HG03460 (cell line): ENCODE measurements at regions not wholly inside any gene's neighbourhood (a gene's known extent, or its start where the extent isn't known, plus 50 kb on each side); places are given as distances from the start of the nearest gene placed in this dataset.
"Not testable (repeated sequence)": the region's sequence is repeated elsewhere in the genome, so short reads cannot be mapped to it uniquely, and the experiment has no call there.

Source experiments
- ATAC-seq: cut with Tn5 transposase; IDR thresholded peaks from one replicate; pipeline ENCODE4 v1.9.1; 2021; ENCODE audit not compliant: unreplicated experiment

DNA sequence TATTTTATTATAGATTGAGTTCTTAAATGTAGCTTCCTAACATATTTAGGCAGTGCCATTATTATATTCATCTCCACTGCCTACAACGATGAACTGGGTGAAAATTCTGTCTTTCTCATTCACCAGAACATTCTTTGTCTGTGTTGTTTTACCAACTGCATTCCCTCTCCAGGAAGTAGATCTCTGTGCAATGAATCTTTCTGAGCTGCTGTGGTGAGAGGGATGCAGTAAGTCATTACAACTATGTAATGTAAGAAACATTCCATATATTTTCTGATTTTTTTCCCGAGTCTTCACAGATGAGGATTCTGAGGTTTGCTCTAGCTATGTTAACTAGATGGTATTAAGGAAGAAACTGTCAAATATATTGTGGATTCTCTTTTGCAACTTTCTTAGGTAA, 811.9 kb upstream of the PCDH7 start:
- no peak for ATAC-seq

DNA sequence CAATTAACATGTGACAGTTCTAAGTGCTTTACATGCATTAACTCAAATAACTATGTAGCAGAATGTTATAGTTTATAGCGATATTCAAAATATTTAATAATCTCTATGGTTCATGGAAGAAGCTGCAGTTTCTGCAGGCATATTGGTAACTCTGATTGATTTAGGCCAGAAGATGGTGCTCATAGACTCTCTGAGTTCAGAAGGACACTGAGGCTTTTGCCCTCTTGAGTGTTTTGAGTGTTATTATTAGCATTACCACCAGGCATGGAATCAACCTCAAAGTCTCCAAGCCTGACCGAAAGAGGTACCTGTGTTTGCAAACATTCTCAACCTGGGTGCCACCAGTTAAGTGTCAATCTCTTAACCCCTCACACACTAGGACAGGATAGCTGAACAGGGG, 792.3 kb upstream of the PCDH7 start:
- ATAC-seq: no peak

DNA sequence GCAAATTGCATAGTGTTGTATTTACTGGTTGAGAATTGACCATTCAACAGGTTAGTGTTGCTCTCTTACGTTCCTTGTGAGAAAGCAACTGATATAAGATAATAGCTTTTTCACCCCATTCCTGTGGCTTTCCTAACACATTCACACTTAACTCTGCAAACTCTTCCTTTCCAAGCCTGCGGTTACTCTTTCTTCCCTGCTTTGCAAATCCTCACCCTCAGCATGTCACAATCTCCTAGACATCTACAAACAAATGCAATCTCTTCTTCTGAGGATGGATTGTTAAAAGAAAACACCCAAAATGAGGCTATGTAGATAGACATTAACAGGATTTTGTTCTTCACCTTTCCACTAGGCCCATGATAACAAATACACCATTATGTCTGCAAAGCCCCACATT, 771.7 kb upstream of the PCDH7 start:
- ATAC-seq: no peak

DNA sequence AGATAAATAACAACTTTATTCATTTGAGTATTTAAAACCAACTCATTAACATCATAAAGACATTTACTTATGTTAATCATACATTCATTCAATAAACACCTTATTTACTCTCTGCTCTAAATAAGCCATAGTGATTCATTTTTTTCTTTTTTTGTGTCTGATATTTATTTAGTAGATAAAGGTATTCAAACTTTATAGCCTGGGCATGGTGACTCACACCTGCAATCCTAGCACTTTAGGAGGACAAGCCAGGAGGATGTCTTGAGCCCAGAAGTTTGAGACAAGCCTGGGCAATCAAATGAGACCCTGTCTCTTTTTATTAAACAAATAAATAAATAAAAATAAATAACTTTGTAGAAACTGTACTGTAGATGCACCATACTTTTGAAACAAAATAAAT, 771.3 kb upstream of the PCDH7 start:
- ATAC-seq: no peak

DNA sequence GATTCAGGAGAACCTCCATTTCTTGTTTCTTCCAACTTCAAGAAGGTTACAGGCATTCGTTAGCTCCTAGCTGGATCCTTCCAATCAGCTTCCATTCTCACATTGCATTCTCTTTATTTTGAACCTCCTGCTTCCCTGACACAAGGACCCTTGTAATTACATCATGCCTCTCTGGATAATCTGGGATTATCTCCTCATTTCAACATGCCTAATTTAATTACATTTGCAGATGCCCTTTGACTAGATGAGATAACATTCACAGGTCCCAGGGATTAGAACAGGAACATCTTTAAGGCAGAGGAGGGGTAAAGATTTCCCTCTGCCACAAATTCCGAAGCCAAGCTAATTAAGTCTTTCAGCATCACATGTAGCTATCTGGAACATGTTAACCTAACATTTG, 753.8 kb upstream of the PCDH7 start:
- ATAC-seq: no peak

DNA sequence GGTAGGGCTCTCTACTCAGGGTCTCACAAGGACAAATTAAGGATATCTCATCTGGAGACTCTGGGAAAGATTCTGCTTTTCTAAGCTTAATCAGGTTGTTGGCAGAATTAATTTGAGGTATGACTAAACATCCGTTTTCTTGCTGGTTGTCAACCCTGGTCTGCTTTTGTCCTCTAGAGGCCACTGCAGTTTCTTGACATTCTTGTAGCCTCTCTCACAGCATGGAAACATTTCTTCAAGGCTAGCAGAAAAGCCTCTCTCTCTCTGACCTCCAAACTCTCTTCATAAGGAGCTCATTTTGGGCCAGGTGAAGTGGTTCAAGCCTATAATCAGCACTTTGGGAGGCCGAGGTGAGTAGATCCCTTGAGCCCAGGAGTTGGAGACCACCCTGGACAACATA, 749.5 kb upstream of the PCDH7 start:
- no peak for ATAC-seq

DNA sequence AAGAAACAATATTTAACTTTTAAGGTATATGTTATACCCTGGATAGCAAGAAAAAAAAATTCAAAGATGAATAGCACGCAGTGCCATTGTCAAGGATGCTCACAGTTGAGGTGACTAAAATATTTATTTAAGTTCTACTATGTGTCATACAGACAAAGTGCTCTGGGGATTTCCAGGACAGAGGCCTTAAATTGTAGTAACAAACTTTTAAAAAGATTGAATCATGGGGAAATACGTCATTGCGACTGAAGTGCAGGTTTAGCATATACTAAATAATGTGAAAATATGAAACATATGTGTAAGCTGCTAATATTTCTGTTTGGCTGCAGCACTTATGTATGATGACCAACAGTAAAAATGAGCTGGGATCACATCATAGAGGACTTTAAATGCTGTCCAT, 748.0 kb upstream of the PCDH7 start:
- no peak for ATAC-seq

DNA sequence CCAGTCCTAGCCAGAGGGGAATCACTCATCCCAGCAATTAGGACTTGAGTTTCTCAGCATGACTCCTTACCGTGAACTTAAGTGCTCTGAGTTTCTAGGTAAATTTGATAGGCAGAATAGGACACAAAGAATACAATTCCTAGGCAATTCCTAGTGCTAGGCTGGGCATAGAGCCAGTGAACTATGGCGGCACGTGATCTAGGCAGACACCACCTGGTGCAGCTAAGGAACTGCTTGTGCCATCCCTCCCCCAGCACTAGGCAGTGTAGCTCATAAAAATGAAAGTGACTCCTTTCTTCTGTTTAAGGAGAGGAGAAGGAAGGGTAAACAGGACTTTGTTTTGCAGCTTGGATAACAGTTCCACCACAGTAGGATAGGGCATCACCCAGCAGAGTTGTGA, 736.3 kb upstream of the PCDH7 start:
- ATAC-seq: no peak

DNA sequence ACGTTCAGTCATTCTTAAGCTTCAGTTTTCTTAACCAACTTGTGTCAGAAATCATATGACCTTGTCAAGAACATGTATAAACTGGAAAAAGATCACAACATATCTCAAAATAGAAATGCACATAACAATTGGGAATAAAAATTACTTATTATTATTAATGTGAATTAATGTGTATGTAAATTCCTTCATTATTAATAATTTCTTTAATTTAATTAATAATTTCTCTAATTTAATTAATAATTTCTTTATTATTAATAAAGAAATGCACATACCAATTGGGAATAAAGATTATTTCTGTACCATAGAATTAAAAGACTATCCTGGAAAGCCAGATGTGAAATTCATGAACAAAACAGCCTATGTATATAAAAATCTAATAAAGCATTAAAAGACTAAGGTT, 718.5 kb upstream of the PCDH7 start:
- no peak for ATAC-seq

DNA sequence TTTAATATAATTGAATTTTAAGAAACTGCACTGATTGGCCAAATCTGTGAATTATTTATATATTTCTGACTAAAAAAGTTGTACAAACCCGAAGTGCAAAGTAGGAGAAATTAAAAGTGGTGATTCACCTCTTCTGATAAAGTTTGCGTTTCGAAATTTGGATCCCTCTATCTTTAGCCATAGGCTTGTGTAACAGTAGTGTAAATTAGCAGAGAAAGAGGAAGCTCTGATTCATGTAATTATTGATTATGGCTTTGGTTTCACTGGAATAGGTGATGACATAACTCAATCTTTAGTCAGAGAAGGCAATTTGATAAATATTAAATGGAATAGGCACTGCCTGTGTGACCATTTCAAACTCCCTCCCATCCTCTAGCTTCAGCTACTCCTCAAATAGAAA, 717.8 kb upstream of the PCDH7 start:
- no peak for ATAC-seq

DNA sequence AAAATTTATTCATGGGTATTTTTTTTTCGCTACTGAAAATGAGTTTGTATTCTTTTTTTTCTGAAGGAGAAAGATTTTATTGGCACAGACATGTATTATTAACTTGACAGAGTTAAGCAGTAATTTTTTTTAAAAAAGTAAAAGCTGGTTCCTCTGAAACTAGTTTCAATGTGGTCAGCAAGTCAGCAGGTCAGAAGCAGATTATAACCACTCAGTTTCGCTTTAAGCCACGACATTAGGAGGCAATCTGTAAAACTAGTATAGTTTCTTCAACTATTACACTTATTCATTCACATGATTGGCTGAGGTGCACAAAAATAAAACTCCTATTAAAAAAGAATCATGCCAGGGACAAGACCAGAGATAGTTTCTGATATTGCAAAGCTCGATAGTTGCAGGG, 714.2 kb upstream of the PCDH7 start:
- no peak for ATAC-seq

DNA sequence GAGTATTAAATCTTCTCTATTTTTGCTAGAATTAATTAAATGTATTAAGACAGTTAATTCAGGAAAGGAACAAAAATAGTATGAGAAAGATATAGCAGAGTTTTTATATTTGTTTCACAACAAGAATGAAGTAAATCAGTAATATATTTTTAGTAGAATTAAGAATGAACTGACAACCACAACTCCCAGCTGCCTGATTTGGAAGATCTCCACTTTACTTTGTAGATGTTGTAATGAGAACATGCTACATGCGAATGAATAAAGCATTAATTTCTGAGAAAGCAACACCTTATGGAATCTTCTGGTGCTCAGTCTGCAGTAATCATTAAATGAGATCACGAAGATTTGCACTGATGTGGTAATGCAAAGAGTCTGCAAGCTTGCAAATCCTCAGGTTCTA, 695.6 kb upstream of the PCDH7 start:
- ATAC-seq: no peak

DNA sequence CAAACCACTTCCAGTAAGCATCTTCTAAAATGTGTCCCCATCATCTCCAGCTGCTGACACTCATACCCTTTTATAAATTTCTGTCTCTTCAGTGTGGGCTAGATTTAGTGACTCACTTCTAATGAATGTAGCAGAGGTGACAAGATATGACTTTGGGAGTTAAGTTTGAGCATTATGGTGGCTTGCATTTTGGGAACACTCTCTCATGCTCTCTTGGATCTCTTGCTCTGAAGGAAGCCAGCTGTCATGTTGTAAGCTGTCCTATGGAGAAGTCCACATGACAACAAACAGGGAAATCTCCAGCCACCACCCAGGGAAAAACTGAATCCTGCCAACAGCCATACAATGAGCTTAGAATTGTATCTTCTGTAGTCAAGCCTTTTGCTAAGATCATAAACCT, 691.3 kb upstream of the PCDH7 start:
- ATAC-seq: no peak

DNA sequence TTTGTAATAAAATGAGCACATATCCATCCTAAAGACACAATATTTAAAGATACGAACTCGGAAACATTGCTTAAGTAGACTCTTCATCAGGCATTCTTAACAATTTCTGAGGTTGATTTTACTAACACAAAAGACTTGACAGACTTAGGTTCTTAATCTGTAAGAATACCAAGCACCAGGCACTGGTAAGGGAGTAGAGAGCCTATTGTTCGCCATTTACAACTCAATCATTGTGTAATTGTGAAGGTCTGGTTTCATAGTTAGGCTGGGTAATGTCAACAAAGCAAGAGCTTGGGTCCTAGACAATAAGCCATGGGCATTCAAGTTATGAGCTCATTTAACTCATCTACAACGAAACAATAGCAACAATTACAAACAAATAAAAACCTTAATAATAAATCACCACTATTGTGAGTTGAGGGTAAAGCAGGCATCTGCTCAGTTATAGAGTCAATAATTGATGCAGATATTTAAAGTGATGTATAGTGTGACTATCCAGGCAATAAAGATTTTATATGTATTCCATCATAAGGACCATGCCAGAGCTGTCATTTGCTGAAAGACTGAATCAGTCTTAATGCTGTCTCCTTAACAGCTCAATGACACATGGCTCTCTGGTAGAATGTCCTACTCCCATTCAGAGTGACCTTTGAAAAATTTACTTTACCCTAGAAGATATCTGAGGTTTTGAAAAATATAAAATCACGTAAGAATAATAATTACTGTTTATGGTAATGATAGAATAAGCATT, 664.0 kb upstream of the PCDH7 start:
- ATAC-seq: no peak

DNA sequence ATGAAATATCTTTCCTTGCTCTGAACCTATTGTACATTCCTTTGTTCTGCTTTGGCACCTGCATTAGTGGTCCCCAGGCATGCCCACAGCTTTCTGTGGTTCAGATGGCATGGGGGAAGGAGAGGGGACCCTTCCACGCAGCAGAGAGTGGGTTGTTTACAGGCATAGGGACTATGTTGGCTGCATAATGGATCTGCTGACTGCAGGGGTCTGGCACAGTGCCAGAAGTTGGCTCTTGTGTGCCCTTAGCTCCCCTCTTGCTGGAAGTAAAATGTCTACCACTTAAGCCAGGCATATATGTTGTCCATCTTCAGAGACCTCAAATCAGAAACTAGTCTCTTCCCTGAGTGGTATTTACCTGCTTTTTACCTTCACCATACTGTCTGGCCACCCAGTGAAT, 651.9 kb upstream of the PCDH7 start:
- no peak for ATAC-seq

DNA sequence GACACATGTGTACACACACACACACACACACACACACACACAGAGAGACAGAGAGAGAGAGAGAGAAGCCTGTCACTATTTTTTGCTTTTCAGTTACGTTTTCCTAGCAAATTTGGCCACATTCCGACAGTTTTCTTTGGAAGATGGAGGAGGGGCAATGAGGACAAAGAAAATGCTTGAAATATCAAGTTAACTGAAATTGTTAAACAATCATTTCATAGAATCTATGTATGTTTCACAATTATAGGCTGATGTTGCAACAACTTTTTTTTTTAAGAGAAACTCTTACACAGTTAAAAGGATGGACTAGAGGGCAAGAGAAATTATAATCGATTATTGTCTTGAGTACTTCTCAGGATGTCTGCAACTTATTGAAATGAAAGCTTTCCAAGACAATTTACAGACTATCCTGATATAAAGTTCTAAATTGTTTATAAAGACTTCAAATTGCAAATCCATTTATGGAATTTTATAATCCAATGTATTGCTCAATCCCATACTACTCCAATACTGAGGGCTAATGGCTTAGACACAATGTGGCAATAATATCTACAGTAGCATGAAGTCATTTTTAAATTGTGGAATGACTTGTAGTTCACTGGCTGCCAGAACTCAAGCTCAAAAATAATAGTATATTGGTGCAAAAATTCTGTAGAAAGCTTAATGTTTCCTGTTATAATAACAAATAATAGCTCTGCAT, 647.0 kb upstream of the PCDH7 start:
- no peak for ATAC-seq

DNA sequence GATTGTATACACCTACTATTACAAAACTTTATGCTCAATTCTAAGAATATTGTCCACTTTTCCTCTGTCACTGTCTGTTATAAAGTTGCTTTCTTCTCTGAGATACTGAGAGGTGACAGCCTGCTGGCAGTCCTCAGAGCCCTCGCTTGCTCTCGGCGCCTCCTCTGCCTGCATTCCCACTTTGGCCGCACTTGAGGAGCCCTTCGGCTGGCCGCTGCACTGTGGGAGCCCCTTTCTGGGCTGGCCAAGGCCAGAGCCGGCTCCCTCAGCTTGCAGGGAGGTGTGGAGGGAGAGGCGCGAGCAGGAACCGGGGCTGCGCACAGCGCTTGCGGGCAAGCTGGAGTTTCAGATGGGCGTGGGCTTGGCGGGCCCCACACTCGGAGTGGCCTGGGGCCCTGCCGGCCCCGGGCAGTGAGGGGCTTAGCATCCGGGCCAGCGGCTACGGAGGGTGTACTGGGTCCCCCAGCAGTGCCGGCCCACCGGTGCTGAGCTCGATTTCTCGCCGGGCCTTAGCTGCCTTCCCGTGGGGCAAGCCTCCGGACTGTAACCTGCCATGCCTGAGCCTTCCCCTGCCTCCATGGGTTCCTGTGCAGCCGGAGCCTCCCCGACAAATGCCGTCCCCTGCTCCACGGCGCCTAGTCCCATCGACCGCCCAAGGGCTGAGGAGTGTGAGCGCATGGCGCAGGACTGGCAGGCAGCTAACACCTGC, 627.6 kb upstream of the PCDH7 start:
- not testable (repeated sequence) for ATAC-seq

DNA sequence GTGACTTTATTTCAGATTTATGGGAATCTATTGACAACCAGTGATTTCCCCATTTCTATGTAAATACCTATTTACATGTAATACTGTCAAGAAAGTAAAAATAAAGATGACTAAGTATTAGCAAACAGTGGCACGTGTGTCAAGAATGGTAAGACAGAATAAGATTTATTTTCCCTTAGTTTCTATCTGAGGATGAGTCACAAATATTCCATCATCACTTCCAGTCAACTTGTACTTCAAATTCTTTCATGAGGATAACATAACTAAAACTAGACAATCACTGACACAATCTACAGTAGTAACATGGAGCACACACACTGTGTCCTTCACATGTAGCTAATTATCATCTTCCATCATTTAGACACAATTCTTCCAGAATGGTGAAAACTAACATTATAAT, 625.3 kb upstream of the PCDH7 start:
- ATAC-seq: no peak

DNA sequence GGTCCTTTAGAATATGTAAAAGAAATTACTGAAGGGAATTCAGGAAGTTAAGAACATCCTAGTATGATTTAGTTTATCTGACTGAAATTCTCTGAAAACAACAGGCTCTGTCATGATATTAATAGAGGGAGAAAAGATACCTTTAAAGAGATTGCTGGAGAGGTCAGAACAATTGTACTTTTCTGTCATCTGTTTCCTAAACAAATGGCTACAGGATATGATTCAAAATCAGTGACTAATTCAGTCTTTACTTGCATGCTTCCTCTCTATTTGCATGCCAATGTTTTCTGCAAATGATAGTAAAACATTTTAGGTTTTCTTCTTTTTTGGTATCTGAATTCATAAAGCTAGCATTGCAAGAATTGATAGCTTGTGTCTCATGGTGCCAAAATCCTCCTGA, 616.7 kb upstream of the PCDH7 start:
- no peak for ATAC-seq

DNA sequence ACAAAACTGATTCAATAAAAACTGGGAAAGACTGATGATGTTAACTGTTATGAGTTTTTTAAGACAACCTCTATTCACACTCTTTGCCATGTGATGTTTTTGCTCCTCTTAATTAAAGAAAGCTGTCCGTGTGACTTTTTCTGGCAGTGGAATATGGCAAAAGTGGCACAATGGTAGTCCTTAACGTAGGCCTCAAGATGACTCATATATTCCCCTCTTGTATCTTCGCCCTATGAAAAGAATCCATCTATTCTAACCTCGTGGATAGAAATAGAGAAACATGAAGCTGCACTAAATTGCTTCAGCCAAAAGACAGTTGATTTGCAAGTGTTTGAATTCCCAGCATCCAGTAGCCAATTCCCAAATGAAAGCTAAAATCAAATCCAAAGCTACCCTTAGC, 603.8 kb upstream of the PCDH7 start:
- ATAC-seq: no peak

DNA sequence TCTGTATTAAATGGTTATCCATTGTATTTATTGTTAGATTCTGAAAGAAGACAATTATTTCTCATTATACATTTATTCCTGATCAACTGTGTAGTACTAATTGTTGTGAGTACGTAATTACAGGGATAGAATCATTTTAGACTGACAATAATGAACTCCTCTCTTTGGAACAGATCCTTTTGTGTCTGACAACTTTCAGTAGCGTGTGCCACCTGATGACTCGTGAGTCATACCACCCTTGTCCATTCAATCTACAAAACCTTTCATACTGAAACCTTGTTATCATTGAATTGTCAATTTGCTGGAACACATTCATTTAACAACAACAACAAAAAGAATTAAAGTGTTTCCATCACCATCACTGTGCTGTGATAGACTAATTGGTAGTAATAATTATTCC, 602.7 kb upstream of the PCDH7 start:
- no peak for ATAC-seq

DNA sequence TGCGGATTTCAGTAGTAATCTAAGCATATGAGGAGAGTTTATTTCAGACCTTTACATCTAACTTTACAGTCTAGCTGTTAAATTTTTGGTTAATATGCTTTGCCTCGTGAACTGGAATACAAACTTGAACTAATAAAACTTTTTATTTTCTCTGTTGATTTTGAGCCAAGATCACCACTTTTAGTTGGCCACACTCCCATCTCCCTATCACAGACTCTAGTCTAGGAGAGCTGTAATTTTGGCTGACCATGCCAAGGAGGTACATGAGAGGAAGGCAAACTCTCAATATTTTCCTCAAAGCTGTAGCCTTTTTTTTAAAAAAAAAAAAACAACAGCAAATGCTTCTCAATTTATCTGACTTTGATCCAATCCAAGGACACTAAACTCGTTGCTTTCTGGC, 597.5 kb upstream of the PCDH7 start:
- no peak for ATAC-seq
